Activated T-cell treated with anti-CD3 and anti-CD28 coated beads for 48 hours (primary cell): ENCODE measurements at regions not wholly inside any gene's neighbourhood (a gene's known extent, or its start where the extent isn't known, plus 50 kb on each side); places are given as distances from the start of the nearest gene placed in this dataset.

ENCODE experiments used
- DNase-seq: peaks from one replicate; pipeline ENCODE4 v3.0.0-alpha.2; 2020; ENCODE audit warnings: low read depth

GRCh38 chr10:21326594-21327288, 198.7 kb downstream of the SKIDA1 start:
- no peak for DNase-seq

GRCh38 chr10:21318540-21319167, 206.8 kb downstream of the SKIDA1 start:
- no peak for DNase-seq

- DNase-seq, result no peak
Observed at GRCh38 chr10:21317902-21318301, 207.6 kb downstream of the SKIDA1 start.

GRCh38 chr10:21315645-21316220, 209.7 kb downstream of the SKIDA1 start:
- no peak for DNase-seq

GRCh38 chr10:21314906-21315644, 210.4 kb downstream of the SKIDA1 start:
- DNase-seq, result no peak

GRCh38 chr10:21314111-21314626, 211.3 kb downstream of the SKIDA1 start:
- no peak for DNase-seq

- DNase-seq, result no peak
Observed at GRCh38 chr10:21313691-21314090, 211.8 kb downstream of the SKIDA1 start.

GRCh38 chr10:21311426-21311825, 214.1 kb downstream of the SKIDA1 start:
- no peak for DNase-seq

GRCh38 chr10:21309427-21309826, 216.1 kb downstream of the SKIDA1 start:
- DNase-seq, result no peak

- DNase-seq, result no peak
Observed at GRCh38 chr10:21308946-21309345, 216.5 kb downstream of the SKIDA1 start.

- no peak for DNase-seq
Observed at GRCh38 chr10:21308018-21308417, 217.5 kb downstream of the SKIDA1 start.

- no peak for DNase-seq
Observed at GRCh38 chr10:21304608-21305007, 220.9 kb downstream of the SKIDA1 start.

- DNase-seq, result no peak
Observed at GRCh38 chr10:21304198-21304597, 221.3 kb downstream of the SKIDA1 start.

GRCh38 chr10:21300551-21300950, 224.9 kb downstream of the SKIDA1 start:
- no peak for DNase-seq

- DNase-seq, result no peak
Observed at GRCh38 chr10:21299330-21299729, 226.2 kb downstream of the SKIDA1 start.

- no peak for DNase-seq
Observed at GRCh38 chr10:21298701-21299100, 226.8 kb downstream of the SKIDA1 start.

GRCh38 chr10:21297603-21298383, 227.7 kb downstream of the SKIDA1 start:
- no peak for DNase-seq

- no peak for DNase-seq
Observed at GRCh38 chr10:21296575-21297355, 228.7 kb downstream of the SKIDA1 start.

GRCh38 chr10:21293518-21294356, 231.7 kb downstream of the SKIDA1 start:
- DNase-seq, result no peak
